GM20431 (cell line): ENCODE measurements at regions not wholly inside any gene's neighbourhood (a gene's known extent, or its start where the extent isn't known, plus 50 kb on each side); places are given as distances from the start of the nearest gene placed in this dataset.
"Not testable (repeated sequence)": the region's sequence is repeated elsewhere in the genome, so short reads cannot be mapped to it uniquely, and the experiment has no call there.

Source experiments
- in situ Hi-C: fragments of 300-500 bp; cut with MseI, MboI; formaldehyde crosslinking; loops from one replicate; pipeline ENCODE4 v1.15.0; 2020; ENCODE audit warnings: low sequenced_read_pairs; ENCODE audit not compliant: unreplicated experiment

GRCh38 chr1:193905288-193906085, 719.1 kb upstream of the B3GALT2 start:
- in situ Hi-C loops = no loop called here

- in situ Hi-C loops = no loop called here
Measured at GRCh38 chr1:193891788-193892187, 705.4 kb upstream of the B3GALT2 start.

DNA sequence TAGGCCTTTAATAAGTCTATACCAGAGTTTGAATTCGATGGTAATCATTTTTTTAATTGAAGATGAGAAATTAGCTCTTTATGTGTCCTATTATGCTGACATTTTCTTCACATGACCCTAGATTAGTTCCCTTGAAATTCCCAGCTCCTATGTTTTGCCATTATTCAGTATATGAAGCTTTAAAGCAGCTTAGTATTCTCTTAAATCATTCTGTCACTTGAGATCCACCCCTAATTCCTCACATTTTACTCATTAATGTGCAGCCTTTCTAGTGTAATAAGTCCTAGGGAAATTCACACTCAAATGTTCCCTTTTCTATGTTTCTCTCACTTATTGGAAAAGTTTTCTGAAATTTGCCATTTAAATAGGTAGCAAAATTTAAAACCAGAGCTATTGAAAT, 704.5 kb upstream of the B3GALT2 start:
- in situ Hi-C loops = no loop called here

DNA sequence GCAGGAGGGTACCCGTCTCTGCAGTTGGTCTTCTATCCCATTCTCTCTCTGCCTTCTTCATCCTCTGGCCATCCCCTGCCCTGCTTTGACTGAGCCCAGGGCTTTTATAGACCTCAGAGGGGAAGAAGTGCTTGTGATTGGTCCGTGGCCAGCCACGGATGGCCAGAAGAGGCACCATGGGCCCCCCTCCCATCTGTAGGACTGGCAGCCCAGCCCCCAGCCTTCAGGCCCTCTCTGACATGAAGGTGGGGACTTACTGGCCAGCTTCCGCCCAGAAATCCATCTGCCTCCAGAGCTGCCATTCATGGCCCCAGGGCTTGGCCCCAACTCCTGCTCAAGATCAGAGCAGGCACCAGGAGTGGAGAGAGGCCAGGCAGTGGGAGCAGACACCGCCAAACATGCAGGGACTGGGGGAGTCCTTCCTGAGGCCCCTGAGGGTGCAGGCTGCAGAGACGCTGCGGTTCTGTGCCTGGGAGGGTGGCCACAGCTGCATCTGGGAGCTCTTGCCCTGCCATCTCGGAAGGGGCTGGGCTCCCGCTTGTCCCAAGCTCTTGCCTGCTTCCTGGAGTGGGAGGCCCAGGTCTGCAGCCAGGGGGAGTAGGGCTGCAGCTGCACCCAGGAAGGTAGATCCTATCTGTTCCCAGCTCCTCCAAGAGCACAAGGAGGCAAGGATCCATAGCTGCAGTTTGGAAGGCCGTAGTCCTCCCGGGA, 698.6 kb upstream of the B3GALT2 start:
- in situ Hi-C loops = no loop called here

GRCh38 chr1:193877920-193878319, 691.5 kb upstream of the B3GALT2 start:
- in situ Hi-C loops = not testable (repeated sequence)

- in situ Hi-C loops = no loop called here
Measured at GRCh38 chr1:193868425-193868824, 682.0 kb upstream of the B3GALT2 start.

GRCh38 chr1:193856261-193856660, 669.8 kb upstream of the B3GALT2 start:
- in situ Hi-C loops = no loop called here

- in situ Hi-C loops = no loop called here
Measured at GRCh38 chr1:193850745-193851144, 664.3 kb upstream of the B3GALT2 start.

GRCh38 chr1:193846876-193847604, 660.6 kb upstream of the B3GALT2 start:
- in situ Hi-C loops = no loop called here

DNA sequence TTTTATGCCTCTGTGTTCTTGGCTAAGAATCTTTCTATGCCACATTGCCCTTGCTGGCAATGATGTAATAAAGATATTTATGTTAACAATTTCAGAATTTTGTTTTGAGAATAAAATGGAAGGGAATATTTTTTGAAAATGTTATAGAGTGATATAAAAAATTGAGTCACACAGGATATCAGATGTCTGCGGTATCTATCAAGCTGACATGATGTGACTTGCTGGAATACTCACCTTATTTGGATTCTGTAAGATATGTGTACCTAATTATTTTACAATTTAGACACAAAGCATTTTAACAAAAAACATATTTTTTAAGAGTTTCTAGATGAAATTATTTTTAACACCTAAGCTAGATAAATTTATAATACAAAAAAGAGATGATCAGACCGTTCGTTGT, 660.0 kb upstream of the B3GALT2 start:
- in situ Hi-C loops = no loop called here

GRCh38 chr1:193841857-193842256, 655.4 kb upstream of the B3GALT2 start:
- in situ Hi-C loops = no loop called here

DNA sequence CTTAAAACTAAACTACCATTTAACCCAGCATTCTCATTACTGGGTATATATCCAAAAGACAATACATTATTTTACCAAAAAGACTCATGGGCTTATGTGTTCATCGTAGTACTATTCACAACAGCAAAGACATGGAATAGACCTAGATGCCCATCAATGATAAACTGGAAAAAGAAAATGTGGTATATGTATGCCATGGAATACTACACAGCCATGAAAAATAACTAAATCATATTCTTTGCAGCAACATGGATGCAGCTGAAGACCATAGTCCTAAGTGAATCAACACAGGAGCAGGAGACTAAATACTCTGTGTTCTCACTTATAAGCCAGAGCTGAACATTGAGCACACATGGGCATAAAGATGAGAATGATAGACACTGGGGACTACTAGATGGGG, 645.1 kb upstream of the B3GALT2 start:
- in situ Hi-C loops = no loop called here

GRCh38 chr1:193827516-193827915, 641.1 kb upstream of the B3GALT2 start:
- in situ Hi-C loops = no loop called here

DNA sequence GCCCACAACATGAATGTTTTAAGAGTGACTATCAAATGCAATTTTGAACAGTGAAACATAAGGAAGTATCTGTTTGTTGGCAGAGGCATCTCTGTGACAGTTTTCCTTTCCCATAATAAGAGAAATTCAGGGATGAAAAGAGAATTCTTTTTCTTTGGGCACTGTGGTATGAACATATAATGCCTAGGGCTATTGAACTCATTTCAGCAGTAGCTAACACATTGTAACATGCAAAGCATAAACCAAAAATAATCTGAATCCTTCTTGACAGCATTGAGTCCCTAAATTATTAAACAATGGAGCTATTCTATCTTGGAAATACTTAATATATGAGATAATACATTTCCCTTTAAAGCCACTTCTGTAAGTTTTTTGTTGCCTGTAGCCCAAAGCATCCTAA, 633.0 kb upstream of the B3GALT2 start:
- in situ Hi-C loops = no loop called here

GRCh38 chr1:193807208-193807607, 620.8 kb upstream of the B3GALT2 start:
- in situ Hi-C loops = no loop called here

DNA sequence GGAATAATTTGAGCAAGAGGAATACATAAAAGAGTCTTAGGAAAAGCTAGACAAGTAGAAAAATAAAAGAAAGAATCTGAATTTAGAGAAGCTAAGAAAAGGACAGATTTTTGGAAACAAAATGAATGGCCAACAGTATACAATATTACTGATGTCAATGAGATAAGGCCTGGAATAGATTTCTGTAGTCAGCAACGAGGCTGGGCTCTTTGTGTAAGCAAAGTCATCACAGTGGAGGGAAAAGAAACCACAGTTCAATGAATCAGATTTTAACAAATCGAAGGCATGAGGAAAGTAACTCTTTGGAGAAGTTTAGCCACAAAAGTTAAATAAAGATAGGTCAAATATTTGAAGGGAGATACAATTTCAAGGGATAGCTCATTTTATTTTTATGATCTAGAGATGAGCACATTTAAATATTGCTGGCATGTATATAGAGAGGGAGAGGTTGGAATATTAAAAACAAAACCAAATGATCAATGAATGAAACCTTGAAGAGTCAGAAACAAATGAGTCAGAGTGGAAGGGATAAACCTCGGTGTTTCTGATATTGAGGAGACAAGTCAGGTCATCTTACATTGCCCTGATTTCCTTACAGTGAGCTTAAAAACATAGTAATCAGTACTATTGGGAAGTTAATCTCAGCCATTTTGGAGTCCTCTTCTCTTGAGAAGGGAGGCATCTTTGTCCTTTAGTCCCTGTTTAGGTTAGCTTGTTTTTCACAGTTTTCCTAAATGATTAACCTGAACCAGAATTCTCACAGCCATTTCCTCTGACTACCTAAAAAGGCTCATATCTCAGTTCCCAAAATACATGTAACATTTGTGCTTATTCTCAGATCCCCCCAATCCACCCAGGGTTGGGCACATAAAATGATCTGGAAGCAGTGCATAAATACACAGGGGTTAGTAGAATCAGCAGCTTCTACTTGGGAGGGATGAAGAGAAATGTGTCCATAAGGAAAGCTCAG, 620.0 kb upstream of the B3GALT2 start:
- in situ Hi-C loops = no loop called here

DNA sequence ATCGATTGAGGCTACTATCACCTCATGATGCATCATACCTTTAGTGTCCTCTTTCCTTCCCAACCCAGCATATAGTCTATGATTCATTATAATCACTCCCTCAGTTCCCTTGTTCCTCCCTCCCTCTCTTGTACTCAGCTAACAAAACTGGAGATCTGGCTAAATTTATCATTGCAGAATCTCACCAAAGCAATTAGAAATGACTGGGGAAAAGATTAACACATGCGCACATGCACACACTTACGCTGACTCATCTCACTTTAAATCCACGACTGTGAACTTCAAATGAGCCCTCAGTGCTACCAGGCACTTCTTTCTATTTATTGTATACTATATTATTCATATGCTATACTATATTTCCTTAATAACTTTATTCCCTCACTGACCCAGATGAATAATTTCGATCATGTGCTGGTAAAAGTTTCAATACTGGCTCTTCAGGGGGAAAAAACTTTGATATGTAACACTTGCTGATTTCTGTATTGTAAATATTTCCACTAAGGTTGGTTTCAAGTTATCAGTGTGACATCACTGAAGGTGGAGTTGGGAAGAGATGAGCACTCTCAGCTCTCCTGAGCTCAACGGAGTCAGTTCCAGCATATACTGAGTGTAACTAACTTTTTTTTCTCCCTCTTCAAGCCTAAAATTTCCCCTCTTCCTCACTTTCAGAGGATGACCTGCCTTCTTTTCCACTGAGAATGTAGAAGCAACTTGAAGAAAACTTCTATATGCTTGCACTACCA, 613.7 kb upstream of the B3GALT2 start:
- in situ Hi-C loops = no loop called here

DNA sequence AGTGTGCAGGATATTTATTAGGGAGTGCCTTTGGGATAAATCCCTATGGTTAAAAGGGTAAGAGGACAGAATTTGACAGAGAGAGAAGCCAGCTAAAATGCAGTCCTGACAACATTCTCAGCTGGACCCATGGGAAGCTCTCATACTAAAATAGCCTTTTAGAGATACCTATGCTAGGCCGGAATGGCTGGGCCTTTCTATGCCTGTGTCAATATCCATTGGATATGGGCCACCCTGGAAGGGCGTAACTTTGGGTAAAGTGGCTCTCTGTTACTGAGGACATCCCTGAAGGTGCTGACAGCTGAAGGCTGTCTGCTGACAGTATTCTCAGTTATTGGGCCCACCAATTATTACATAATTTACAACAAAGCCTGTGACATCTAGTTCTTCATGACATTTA, 613.0 kb upstream of the B3GALT2 start:
- in situ Hi-C loops = no loop called here

DNA sequence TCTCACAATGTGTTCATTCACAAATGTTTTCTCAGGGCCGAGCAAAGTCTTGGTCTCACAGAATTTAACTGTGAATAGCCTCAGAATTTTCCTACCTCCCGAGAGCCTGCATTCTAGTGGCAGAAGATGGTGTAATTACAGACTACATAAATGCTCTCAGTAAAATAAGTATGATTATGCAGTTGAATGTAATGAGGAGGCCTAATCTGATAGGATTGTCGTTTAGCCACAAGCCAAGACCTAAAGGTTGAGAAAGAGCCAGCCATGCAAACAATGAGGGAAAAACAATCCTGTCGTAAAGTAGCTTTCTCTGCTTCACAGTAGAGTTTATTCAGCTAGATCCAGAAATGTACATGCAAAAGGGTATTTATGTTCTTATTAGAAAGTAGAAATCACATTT, 607.8 kb upstream of the B3GALT2 start:
- in situ Hi-C loops = no loop called here
